SK-N-SH treated with all-trans-retinoic acid at 6 μM for 48 hours (cell line): ENCODE measurements at regions not wholly inside any gene's neighbourhood (a gene's known extent, or its start where the extent isn't known, plus 50 kb on each side); places are given as distances from the start of the nearest gene placed in this dataset.

Source experiments
- CREB5 ChIP-seq: fragments of 250-450 bp; sonication (Bioruptor Pico); IDR thresholded peaks from 2 replicates; pipeline ENCODE4 v1.5.1; 2020; ENCODE audit warnings: low read depth, mild to moderate bottlenecking, moderate library complexity
- ZFP30 ChIP-seq: fragments of 450-650 bp; formaldehyde crosslinking; IDR thresholded peaks from 2 replicates; pipeline ENCODE4 v1.5.0; 2022; ENCODE audit warnings: mild to moderate bottlenecking, moderate library complexity

GRCh38 chr2:209368914-209369313 is 54.9 kb upstream of the MAP2 start:
- TF ChIP-seq ZFP30 (CRISPR knock-in tag) (no peak), CREB5 (CRISPR knock-in tag) (no peak)
